GM21528 (cell line): ENCODE measurements at regions not wholly inside any gene's neighbourhood (a gene's known extent, or its start where the extent isn't known, plus 50 kb on each side); places are given as distances from the start of the nearest gene placed in this dataset.
"Not testable (repeated sequence)": the region's sequence is repeated elsewhere in the genome, so short reads cannot be mapped to it uniquely, and the experiment has no call there.

Source experiments
- ATAC-seq: cut with Tn5 transposase; IDR thresholded peaks from one replicate; pipeline ENCODE4 v1.9.1; 2021; ENCODE audit warnings: mild to moderate bottlenecking, moderate library complexity; ENCODE audit not compliant: unreplicated experiment, low FRiP score

GRCh38 chr3:174441588-174442301 is 417.4 kb upstream of the NAALADL2 start:
- no peak for ATAC-seq

- no peak for ATAC-seq
Observed at GRCh38 chr3:174442302-174442682, 416.8 kb upstream of the NAALADL2 start.

GRCh38 chr3:174444391-174444790 is 414.7 kb upstream of the NAALADL2 start:
- no peak for ATAC-seq

GRCh38 chr3:174457758-174458157 is 401.4 kb upstream of the NAALADL2 start:
- ATAC-seq: no peak

- ATAC-seq: no peak
Observed at GRCh38 chr3:174460831-174461230, 398.3 kb upstream of the NAALADL2 start.

- no peak for ATAC-seq
Observed at GRCh38 chr3:174462916-174463315, 396.2 kb upstream of the NAALADL2 start.

GRCh38 chr3:174465177-174465576 is 394.0 kb upstream of the NAALADL2 start:
- ATAC-seq: no peak

- ATAC-seq: no peak
Observed at GRCh38 chr3:174466471-174467054, 392.6 kb upstream of the NAALADL2 start.

GRCh38 chr3:174477491-174477890 is 381.6 kb upstream of the NAALADL2 start:
- ATAC-seq: no peak

- no peak for ATAC-seq
Observed at GRCh38 chr3:174480767-174481166, 378.4 kb upstream of the NAALADL2 start.

- ATAC-seq: no peak
Observed at GRCh38 chr3:174482541-174482940, 376.6 kb upstream of the NAALADL2 start.

- ATAC-seq: no peak
Observed at GRCh38 chr3:174483254-174483653, 375.9 kb upstream of the NAALADL2 start.

GRCh38 chr3:174483856-174484255 is 375.3 kb upstream of the NAALADL2 start:
- not testable (repeated sequence) for ATAC-seq

- ATAC-seq: no peak
Observed at GRCh38 chr3:174488527-174488926, 370.6 kb upstream of the NAALADL2 start.

- ATAC-seq: no peak
Observed at GRCh38 chr3:174495311-174495710, 363.8 kb upstream of the NAALADL2 start.

GRCh38 chr3:174495928-174496327 is 363.2 kb upstream of the NAALADL2 start:
- no peak for ATAC-seq

- ATAC-seq: no peak
Observed at GRCh38 chr3:174498638-174499037, 360.5 kb upstream of the NAALADL2 start.

GRCh38 chr3:174505266-174505665 is 353.9 kb upstream of the NAALADL2 start:
- ATAC-seq: no peak

- no peak for ATAC-seq
Observed at GRCh38 chr3:174524203-174524602, 334.9 kb upstream of the NAALADL2 start.

- ATAC-seq: no peak
Observed at GRCh38 chr3:174529298-174529697, 329.8 kb upstream of the NAALADL2 start.

GRCh38 chr3:174531262-174531982 is 327.7 kb upstream of the NAALADL2 start:
- no peak for ATAC-seq

- no peak for ATAC-seq
Observed at GRCh38 chr3:174532216-174532615, 326.9 kb upstream of the NAALADL2 start.
